CD14-positive monocyte (primary cell): ENCODE measurements at regions not wholly inside any gene's neighbourhood (a gene's known extent, or its start where the extent isn't known, plus 50 kb on each side); places are given as distances from the start of the nearest gene placed in this dataset.

Source experiments
- DNase-seq, 3 donors: peaks; one replicate each; pipeline ENCODE4 v3.0.0-alpha.2; 2011 to 2022
- H2AFZ ChIP-seq: 2 replicates; pipeline ENCODE4 v1.6.0; 2012; ENCODE audit warnings: mild to moderate bottlenecking, low read depth, low read length, inconsistent platforms; ENCODE audit not compliant: insufficient read depth, poor library complexity, severe bottlenecking
- H3K27ac ChIP-seq, 2 donors: 1 replicate in 1 of 2; 2 replicates in 1 of 2; pipeline ENCODE4 v1.5.1; 2012 to 2013; ENCODE audit warnings: low read length in 2 of 2, control low read depth in 1 of 2, inconsistent platforms in 1 of 2, low read depth in 1 of 2, mild to moderate bottlenecking in 1 of 2
- H3K27me3 ChIP-seq, 2 donors: one replicate each; pipeline versions ENCODE4 v1.6.0 to v1.6.1; 2011 to 2013; ENCODE audit warnings: low read length in 2 of 2; ENCODE audit not compliant: control insufficient read depth in 2 of 2, insufficient read depth in 2 of 2
- H3K36me3 ChIP-seq, 2 donors: replicated peaks in 1 of 2; 1 replicate in 1 of 2; 2 replicates in 1 of 2; pipeline versions ENCODE4 v1.5.1 to v1.6.1; 2012 to 2013; ENCODE audit warnings: low read length in 2 of 2, control low read depth in 1 of 2, inconsistent platforms in 1 of 2, mild to moderate bottlenecking in 1 of 2; ENCODE audit not compliant: insufficient read depth in 2 of 2, control insufficient read depth in 1 of 2
- H3K4me1 ChIP-seq, 2 donors: 1 replicate in 1 of 2; 2 replicates in 1 of 2; pipeline versions ENCODE4 v1.5.1 to v1.6.1; 2012 to 2013; ENCODE audit warnings: low read length in 2 of 2, control low read depth in 1 of 2, inconsistent platforms in 1 of 2, mild to moderate bottlenecking in 1 of 2, moderate library complexity in 1 of 2; ENCODE audit not compliant: insufficient read depth in 2 of 2, control insufficient read depth in 1 of 2
- H3K4me2 ChIP-seq: replicated peaks from 2 replicates; pipeline ENCODE3; 2012; ENCODE audit warnings: low read length, moderate library complexity, mild to moderate bottlenecking; ENCODE audit not compliant: poor library complexity, severe bottlenecking; ENCODE audit errors: extremely low read depth
- H3K4me3 ChIP-seq, 3 experiments: fragments of 200-600 bp in 1 of 3; sonication (generic) in 1 of 3; replicated peaks in 1 of 3; 1 replicate in 2 of 3; 2 replicates in 1 of 3; pipeline ENCODE4 v1.5.1; 2011 to 2013; ENCODE audit warnings: low read length in 3 of 3, mild to moderate bottlenecking in 3 of 3, control low read depth in 2 of 3, low read depth in 2 of 3, inconsistent platforms in 1 of 3, moderate library complexity in 1 of 3
- H3K79me2 ChIP-seq: 2 replicates; pipeline ENCODE4 v1.6.0; 2012; ENCODE audit warnings: mild to moderate bottlenecking, control low read depth, inconsistent platforms, low read length, moderate library complexity; ENCODE audit not compliant: insufficient read depth
- H3K9ac ChIP-seq: 2 replicates; pipeline ENCODE4 v1.6.0; 2017; ENCODE audit warnings: low read length, mild to moderate bottlenecking; ENCODE audit not compliant: insufficient read depth, poor library complexity, severe bottlenecking
- H3K9me3 ChIP-seq, 2 donors: replicated peaks in 1 of 2; 1 replicate in 1 of 2; 2 replicates in 1 of 2; pipeline versions ENCODE4 v1.5.1 to v1.6.1; 2012 to 2013; ENCODE audit warnings: low read length in 2 of 2, control low read depth in 1 of 2; ENCODE audit not compliant: control insufficient read depth in 1 of 2, insufficient read depth in 1 of 2
- H4K20me1 ChIP-seq: 2 replicates; pipeline ENCODE4 v1.6.0; 2012; ENCODE audit warnings: mild to moderate bottlenecking, low read length, control low read depth, moderate library complexity; ENCODE audit not compliant: insufficient read depth
- H3K27ac Mint-ChIP-seq, 7 donors: one replicate each; pipeline ENCODE4 v1.8.0; 2020; ENCODE audit warnings: mild to moderate bottlenecking in 7 of 7, mixed read lengths in 7 of 7, moderate library complexity in 6 of 7, inconsistent platforms in 2 of 7
- H3K27me3 Mint-ChIP-seq, 3 donors: one replicate each; pipeline ENCODE4 v1.8.0; 2021 to 2022; ENCODE audit warnings: low read depth in 3 of 3, mild to moderate bottlenecking in 3 of 3, mixed read lengths in 3 of 3, moderate library complexity in 3 of 3, inconsistent platforms in 1 of 3
- H3K36me3 Mint-ChIP-seq, 2 donors: one replicate each; pipeline ENCODE4 v1.8.0; 2020; ENCODE audit warnings: mixed read lengths in 2 of 2, inconsistent platforms in 1 of 2, mild to moderate bottlenecking in 1 of 2
- H3K4me1 Mint-ChIP-seq: one replicate; pipeline ENCODE4 v1.8.0; 2020; ENCODE audit warnings: mild to moderate bottlenecking, mixed read lengths
- H3K4me3 Mint-ChIP-seq, 2 donors: one replicate each; pipeline ENCODE4 v1.8.0; 2020; ENCODE audit warnings: mild to moderate bottlenecking in 2 of 2, mixed read lengths in 2 of 2, moderate library complexity in 1 of 2
- H3K9me3 Mint-ChIP-seq, 7 donors: one replicate each; pipeline ENCODE4 v1.8.0; 2020 to 2022; ENCODE audit warnings: mixed read lengths in 7 of 7, mild to moderate bottlenecking in 6 of 7, moderate library complexity in 6 of 7, inconsistent platforms in 2 of 7
- WGBS: methylation state at CpG from one replicate; pipeline ENCODE4 v1.1.5; 2013; ENCODE audit warnings: missing lambda C conversion rate; ENCODE audit not compliant: insufficient coverage; 5-methylcytosine and 5-hydroxymethylcytosine counted together
- intact Hi-C, 2 donors: fragments of 100-400 bp; cut with micrococcal nuclease; formaldehyde crosslinking; loops; one replicate each; pipeline versions ENCODE4 v1.15.0 to v1.15.1; 2023
- TF ChIP-seq, protein P1 (sequence below): fragments of 200-600 bp; IDR thresholded peaks from one replicate; pipeline ENCODE4 v1.8.0; 2022; ENCODE audit warnings: antibody characterized with exemption, mild to moderate bottlenecking

DNA sequence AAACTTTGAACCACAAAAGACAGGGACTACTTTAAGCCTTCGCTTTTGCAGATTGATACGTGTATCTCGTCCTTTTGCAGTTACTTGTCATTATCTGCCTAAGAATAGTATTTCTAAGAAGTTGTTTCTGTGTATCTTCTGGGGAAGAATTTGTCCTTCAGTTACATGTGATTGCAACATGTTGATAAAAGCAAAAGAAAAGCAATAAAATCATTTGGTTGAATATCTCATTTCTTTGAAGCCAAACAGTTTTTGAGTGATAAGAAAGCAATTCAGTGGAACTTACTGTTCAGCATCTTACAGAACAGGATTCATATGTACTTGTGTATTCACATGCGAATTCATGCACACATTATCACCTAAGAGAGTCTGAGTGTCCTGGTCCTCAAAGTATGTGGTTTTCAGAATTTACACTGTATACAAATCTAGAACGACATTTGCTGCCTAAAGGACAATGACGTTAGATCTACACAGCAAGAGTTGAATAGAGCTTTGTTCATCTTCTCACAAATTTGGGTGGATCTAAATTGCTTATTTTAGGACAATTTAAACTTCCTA is 66.7 kb upstream of the MRPS6 start:
- H4K20me1 ChIP-seq: no peaks in the 10 kb centered on the region
- no peaks in the 10 kb centered on the region for H3K36me3 ChIP-seq
- DNase-seq: no peak
- no peak overlapping the region for H3K27ac Mint-ChIP-seq
- intact Hi-C loops: no loop called here
- H3K4me2 ChIP-seq: no peak overlapping the region
- no peak overlapping the region for H3K9ac ChIP-seq
- peaks cover 3 to 26% of the 10 kb centered on the region in 2 donors for H3K9me3 ChIP-seq
- peaks cover 1% of the 10 kb centered on the region in 3 donors for H3K27me3 Mint-ChIP-seq
- H3K27me3 ChIP-seq: no peaks in the 10 kb centered on the region
- no peak overlapping the region for H3K4me3 Mint-ChIP-seq
- H3K79me2 ChIP-seq: no peaks in the 10 kb centered on the region
- H3K9me3 Mint-ChIP-seq: peaks cover 13 to 29% (median 26%) of the 10 kb centered on the region in 7 donors
- H3K4me3 ChIP-seq: no peak overlapping the region
- peaks cover 0 to 5% of the 10 kb centered on the region in 2 donors for H3K36me3 Mint-ChIP-seq
- H3K27ac ChIP-seq: no peak overlapping the region
- H3K4me1 ChIP-seq: no peaks in the 10 kb centered on the region
- no CpG with 5 or more reads among the region's 6 CpGs for WGBS
- TF ChIP-seq, protein P1, sequence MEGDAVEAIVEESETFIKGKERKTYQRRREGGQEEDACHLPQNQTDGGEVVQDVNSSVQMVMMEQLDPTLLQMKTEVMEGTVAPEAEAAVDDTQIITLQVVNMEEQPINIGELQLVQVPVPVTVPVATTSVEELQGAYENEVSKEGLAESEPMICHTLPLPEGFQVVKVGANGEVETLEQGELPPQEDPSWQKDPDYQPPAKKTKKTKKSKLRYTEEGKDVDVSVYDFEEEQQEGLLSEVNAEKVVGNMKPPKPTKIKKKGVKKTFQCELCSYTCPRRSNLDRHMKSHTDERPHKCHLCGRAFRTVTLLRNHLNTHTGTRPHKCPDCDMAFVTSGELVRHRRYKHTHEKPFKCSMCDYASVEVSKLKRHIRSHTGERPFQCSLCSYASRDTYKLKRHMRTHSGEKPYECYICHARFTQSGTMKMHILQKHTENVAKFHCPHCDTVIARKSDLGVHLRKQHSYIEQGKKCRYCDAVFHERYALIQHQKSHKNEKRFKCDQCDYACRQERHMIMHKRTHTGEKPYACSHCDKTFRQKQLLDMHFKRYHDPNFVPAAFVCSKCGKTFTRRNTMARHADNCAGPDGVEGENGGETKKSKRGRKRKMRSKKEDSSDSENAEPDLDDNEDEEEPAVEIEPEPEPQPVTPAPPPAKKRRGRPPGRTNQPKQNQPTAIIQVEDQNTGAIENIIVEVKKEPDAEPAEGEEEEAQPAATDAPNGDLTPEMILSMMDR: no peak
- H3K4me1 Mint-ChIP-seq: no peaks in the 10 kb centered on the region
- H2AFZ ChIP-seq: no peak overlapping the region

DNA sequence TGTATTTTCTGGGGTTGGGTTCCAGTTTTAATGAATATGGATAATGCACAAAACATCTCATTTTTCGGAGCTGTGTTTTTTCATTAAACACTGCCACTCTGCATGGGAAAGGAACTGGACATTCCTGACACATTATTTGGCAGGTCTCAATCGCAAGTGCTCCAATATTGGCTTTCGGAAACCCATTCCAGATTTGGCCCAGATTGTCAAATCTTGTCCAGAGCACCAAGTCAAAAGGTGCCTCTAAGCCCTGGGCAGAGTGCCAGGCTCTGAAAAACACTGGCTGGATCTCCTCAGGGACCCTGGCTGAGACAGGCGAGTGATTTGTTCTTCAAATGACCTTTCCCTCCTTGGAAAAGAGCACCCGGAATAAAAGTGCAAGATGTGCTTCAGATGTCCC is 68.4 kb upstream of the MRPS6 start:
- TF ChIP-seq, protein P1: no peak
- peaks cover 0 to 3% of the 10 kb centered on the region in 2 donors for H3K36me3 Mint-ChIP-seq
- intact Hi-C loops: loop anchor here in 1 of 2 donors (5.0 kb wide), 1 partner anchor 47 kb away; no protein-coding TSS in a partner anchor
- H3K4me3 Mint-ChIP-seq: no peak overlapping the region
- H3K9me3 Mint-ChIP-seq: peaks cover 8 to 19% (median 15%) of the 10 kb centered on the region in 7 donors
- Histone ChIP-seq H3K36me3 (no peaks in the 10 kb centered on the region), H3K4me3 (no peak overlapping the region), H2AFZ (no peak overlapping the region), H3K9ac (no peak overlapping the region), H3K4me2 (no peak overlapping the region), H3K27ac (no peak overlapping the region), H3K79me2 (no peaks in the 10 kb centered on the region), H3K4me1 (no peaks in the 10 kb centered on the region), H3K27me3 (no peaks in the 10 kb centered on the region), H3K9me3 (peaks cover 0 to 18% of the 10 kb centered on the region in 2 donors), H4K20me1 (no peaks in the 10 kb centered on the region)
- peaks cover 1% of the 10 kb centered on the region in 3 donors for H3K27me3 Mint-ChIP-seq
- WGBS: 96% methylated on average over 3 of the region's 5 CpGs
- DNase-seq: no peak
- no peaks in the 10 kb centered on the region for H3K4me1 Mint-ChIP-seq
- no peak overlapping the region for H3K27ac Mint-ChIP-seq
